Panc1 (cell line): ENCODE measurements at regions not wholly inside any gene's neighbourhood (a gene's known extent, or its start where the extent isn't known, plus 50 kb on each side); places are given as distances from the start of the nearest gene placed in this dataset.

Source experiments
- ATAC-seq: fragments of 200-7000 bp; cut with Tn5 transposase; 2 replicates; pipeline ENCODE4 v1.9.1; 2020; ENCODE audit warnings: mild to moderate bottlenecking, moderate library complexity
- BruUV-seq: library from RNA; stranded (reverse); fragments of 400-500 nt; replicated peaks from 2 replicates; lab custom pipeline; 2021; lab: Mats Ljungman, UMichigan
- CTCF ChIA-PET: fragments of 300-600 bp; sonication (Branson Sonifier 250); formaldehyde crosslinking; loops from one replicate; lab custom pipeline; 2022; ENCODE audit warnings: antibody characterized with exemption; lab: Charles Lee
- POLR2A ChIA-PET: fragments of 300-600 bp; sonication (Branson Sonifier 250); formaldehyde crosslinking; loops from one replicate; lab custom pipeline; 2022; ENCODE audit warnings: antibody characterized with exemption; lab: Charles Lee
- DNase-seq: peaks from one replicate; pipeline ENCODE4 v3.0.0-alpha.2; 2010; ENCODE audit warnings: low read depth, low spot score
- H3K27ac ChIP-seq: 2 replicates; pipeline ENCODE4 v1.5.1; 2011; ENCODE audit warnings: mild to moderate bottlenecking, low read length, inconsistent platforms
- H3K27me3 ChIP-seq: fragments of 200-500 bp; sonication (Bioruptor generic); 2 replicates; pipeline ENCODE4 v1.6.0; 2014; ENCODE audit warnings: low read length, inconsistent platforms; ENCODE audit not compliant: control insufficient read depth, insufficient read depth
- H3K36me3 ChIP-seq: fragments of 200-500 bp; sonication (Bioruptor generic); 2 replicates; pipeline ENCODE4 v1.5.1; 2014; ENCODE audit warnings: inconsistent platforms, mild to moderate bottlenecking, low read length, moderate library complexity; ENCODE audit not compliant: control insufficient read depth, insufficient read depth
- H3K4me1 ChIP-seq: 2 replicates; pipeline ENCODE4 v1.5.1; 2011; ENCODE audit warnings: inconsistent platforms, mild to moderate bottlenecking, low read length, moderate library complexity; ENCODE audit not compliant: control insufficient read depth, insufficient read depth
- H3K4me3 ChIP-seq, 2 experiments: 2 replicates each; pipeline ENCODE4 v1.5.1; 2011 to 2012; ENCODE audit warnings: low read depth in 2 of 2, low read length in 2 of 2, mild to moderate bottlenecking in 2 of 2, inconsistent platforms in 1 of 2, moderate library complexity in 1 of 2
- H3K9me3 ChIP-seq: fragments of 200-500 bp; sonication (Bioruptor generic); 2 replicates; pipeline ENCODE4 v1.5.1; 2014; ENCODE audit warnings: low read depth, mild to moderate bottlenecking, inconsistent platforms, low read length, moderate library complexity; ENCODE audit not compliant: control insufficient read depth, insufficient read depth
- CTCF ChIP-seq: fragments of 450-650 bp; IDR thresholded peaks from 2 replicates; pipeline ENCODE4 v1.5.1; 2017; ENCODE audit warnings: mild to moderate bottlenecking
- POLR2AphosphoS5 ChIP-seq: IDR thresholded peaks from 2 replicates; pipeline ENCODE4 v1.6.1; 2012; ENCODE audit warnings: mild to moderate bottlenecking, low read depth, low read length, moderate library complexity
- REST ChIP-seq, 2 experiments: IDR thresholded peaks; 2 replicates each; pipeline ENCODE4 v1.6.1; 2011 to 2012; ENCODE audit warnings: low read depth in 2 of 2, control low read depth in 1 of 2, low read length in 1 of 2, mild to moderate bottlenecking in 1 of 2, moderate library complexity in 1 of 2; ENCODE audit not compliant: insufficient read depth in 1 of 2
- SIN3A ChIP-seq: IDR thresholded peaks from 2 replicates; pipeline ENCODE4 v1.6.1; 2012; ENCODE audit warnings: low read depth, mild to moderate bottlenecking, low read length, moderate library complexity, borderline replicate concordance; ENCODE audit not compliant: insufficient read depth
- TCF7L2 ChIP-seq: IDR thresholded peaks from 2 replicates; pipeline ENCODE4 v1.6.1; 2011; ENCODE audit warnings: mild to moderate bottlenecking, low read depth, low read length, inconsistent platforms
- in situ Hi-C: cut with HindIII; loops from 2 replicates; pipeline ENCODE4 v1.10.0; 2016; ENCODE audit warnings: low sequenced_read_pairs, low pct_unique_long_range_greater_than_20kb
- intact Hi-C: fragments of 100-400 bp; cut with micrococcal nuclease; formaldehyde crosslinking; loops from one replicate; pipeline ENCODE4 v1.10.0; 2022; ENCODE audit not compliant: unreplicated experiment

GRCh38 chr6:73962884-73963283 is 266.9 kb downstream of the CD109 start:
- intact Hi-C loops = no loop called here
- Histone ChIP-seq H3K27ac (no peak overlapping the region), H3K36me3 (no peaks in the 10 kb centered on the region), H3K4me1 (no peaks in the 10 kb centered on the region), H3K9me3 (no peaks in the 10 kb centered on the region), H3K27me3 (peaks cover 2% of the 10 kb centered on the region; the same call in 1 of the 2 replicates), H3K4me3 (no peak overlapping the region)
- no peak for ATAC-seq
- DNase-seq = no peak
- no TSS peak for BruUV-seq
- no peak for TF ChIP-seq CTCF
- no peak for TF ChIP-seq POLR2AphosphoS5
- TF ChIP-seq REST (IDR thresholded peaks at IDR 0.05; ENCODE audit: insufficient read depth in 1 of 2, low read depth in 2 of 2, low read length in 1 of 2) = no peak
- TF ChIP-seq TCF7L2 = no peak
- TF ChIP-seq SIN3A = no peak
- in situ Hi-C loops = no loop called here
- CTCF ChIA-PET = no interaction called here
- POLR2A ChIA-PET = no interaction called here

GRCh38 chr6:73956305-73956704 is 260.3 kb downstream of the CD109 start:
- BruUV-seq = no TSS peak
- POLR2A ChIA-PET = no interaction called here

More at GRCh38 chr6:73956305-73956704, 260.3 kb downstream of the CD109 start:
- no peak overlapping the region for H3K4me3 ChIP-seq
- DNase-seq (no peak), ATAC-seq (no peak)
- in situ Hi-C loops (no loop called here), intact Hi-C loops (loop anchor here (10.0 kb wide), 1 partner anchor 92 kb away; no protein-coding TSS in a partner anchor)
- no peaks in the 10 kb centered on the region for H3K36me3 ChIP-seq
- H3K27me3 ChIP-seq = no peaks in the 10 kb centered on the region
- CTCF ChIA-PET = no interaction called here
- no peak for TF ChIP-seq TCF7L2
- TF ChIP-seq SIN3A = no peak
- no peak for TF ChIP-seq REST (IDR thresholded peaks at IDR 0.05; ENCODE audit: insufficient read depth in 1 of 2, low read depth in 2 of 2, low read length in 1 of 2)
- H3K4me1 ChIP-seq = no peaks in the 10 kb centered on the region
- no peak overlapping the region for H3K27ac ChIP-seq
- no peaks in the 10 kb centered on the region for H3K9me3 ChIP-seq
